IPS-NIHi7 (cell line): ENCODE measurements at regions not wholly inside any gene's neighbourhood (a gene's known extent, or its start where the extent isn't known, plus 50 kb on each side); places are given as distances from the start of the nearest gene placed in this dataset.

Source experiments
- DNase-seq: peaks from one replicate; pipeline ENCODE4 v3.0.0; 2012; ENCODE audit warnings: mixed read lengths; ENCODE audit errors: extremely low spot score

GRCh38 chr10:88023676-88024075 lies 160.3 kb downstream of the PTEN start:
- no peak for DNase-seq

DNA sequence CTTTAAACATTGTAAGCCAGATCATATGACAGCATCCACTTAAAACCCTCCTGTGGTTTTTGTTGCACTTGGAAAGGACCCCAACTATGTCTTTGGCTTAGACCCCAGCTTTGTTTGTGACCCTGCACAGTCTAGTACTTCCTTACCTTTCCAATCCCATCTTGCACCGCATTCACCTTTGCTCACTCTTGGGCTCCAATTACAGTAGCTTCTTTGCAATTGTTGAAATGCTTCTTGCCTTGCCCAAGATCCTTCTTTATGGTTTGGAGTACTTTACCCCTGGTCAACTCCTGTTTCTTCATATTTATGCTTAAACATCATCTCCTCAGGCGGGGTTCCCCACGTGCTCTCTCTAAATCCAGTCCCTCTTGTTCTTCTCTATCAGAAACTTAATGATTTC lies 162.6 kb downstream of the PTEN start:
- DNase-seq = no peak

DNA sequence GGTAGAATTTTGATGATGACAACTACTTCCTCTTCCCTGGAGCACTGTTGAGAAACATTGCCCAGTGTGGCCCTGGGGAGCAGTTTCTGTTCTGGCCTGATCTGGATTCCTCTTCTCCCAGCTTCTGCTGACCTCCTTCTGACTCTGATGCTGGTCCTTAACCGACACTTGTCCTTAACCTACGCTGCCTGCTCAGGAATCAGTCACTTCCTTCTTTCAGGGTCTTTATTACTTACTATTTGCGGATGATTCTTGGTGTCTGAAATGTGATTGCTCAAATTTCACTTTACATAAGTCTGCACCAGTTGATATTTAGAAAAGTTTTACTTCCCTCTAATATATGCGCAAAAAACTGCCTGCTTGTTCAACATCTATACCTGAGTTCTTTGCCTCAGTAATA lies 164.1 kb downstream of the PTEN start:
- DNase-seq = no peak

DNA sequence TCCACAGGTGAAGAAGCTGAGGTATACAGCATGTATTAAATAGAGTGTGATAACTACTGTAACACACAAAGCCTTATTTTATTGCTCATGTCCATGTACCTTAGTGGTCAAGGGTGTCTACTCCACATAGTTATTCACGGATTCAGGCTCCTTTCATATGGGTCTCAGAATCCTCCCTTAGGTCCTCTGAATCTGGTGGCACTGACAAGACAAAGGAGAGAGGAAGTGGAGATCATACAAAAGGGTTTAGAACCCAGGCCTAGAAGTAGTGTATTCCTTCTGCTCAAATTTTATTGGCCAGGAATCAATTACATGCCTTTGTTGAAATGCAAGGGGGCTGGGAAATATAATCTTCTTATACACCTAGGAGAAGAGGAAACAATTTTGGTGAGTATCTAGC lies 164.6 kb downstream of the PTEN start:
- no peak for DNase-seq

DNA sequence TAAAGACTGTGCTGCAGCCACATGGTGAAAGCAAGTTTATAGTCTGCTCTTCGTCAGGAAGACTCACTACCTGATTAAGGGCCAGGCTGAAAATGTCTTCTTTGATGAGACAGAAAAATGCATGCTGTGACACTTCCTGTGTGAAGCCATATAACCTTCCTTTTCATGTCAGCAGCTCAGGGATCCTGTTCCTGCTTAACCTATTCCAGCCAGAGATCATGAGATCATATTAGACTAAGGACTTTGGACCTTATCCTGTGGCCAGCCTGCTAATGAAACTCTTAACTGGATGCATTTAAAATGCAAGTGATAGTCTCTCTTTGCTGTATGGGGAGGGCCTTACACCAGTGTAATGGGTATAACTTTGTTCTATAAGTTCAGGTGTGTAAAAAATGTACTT lies 165.2 kb downstream of the PTEN start:
- no peak for DNase-seq

DNA sequence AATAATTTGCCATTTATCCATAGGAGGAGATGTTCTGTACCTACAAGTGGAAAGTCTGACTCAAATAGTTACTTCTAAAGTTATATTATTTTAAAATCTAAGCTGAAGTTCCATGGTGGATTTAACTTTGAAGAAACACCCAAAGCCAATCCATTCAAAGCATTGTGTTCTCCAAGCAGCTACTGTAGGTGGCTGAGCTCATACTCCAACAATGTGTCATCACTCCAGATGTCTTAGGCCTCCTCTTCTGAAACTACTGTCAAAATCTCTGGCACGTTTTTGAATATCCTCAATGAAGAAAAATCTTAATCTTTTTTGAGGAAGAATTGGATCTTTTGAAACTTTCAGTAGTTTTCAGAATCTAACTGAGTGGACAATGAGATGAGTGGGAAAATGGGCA lies 169.1 kb downstream of the PTEN start:
- DNase-seq = no peak

DNA sequence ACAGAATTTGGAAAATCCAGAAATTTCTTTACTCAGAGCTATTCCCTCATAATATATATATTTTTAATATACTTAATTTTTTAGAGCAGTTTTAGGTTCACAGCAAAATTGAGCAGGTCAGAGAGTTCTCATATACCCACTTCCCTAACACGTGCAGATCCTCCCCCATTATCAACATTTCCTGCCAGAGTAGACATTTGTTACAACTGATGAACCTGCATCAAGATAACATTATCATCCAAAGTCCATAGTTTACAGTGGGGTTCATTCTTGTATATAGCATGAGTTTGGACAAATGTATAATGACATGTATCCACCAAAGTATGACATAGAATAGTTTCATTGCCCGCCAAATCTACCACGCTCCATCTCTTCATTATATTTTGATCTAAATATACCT lies 170.0 kb downstream of the PTEN start:
- no peak for DNase-seq

- peak; percentile 44 for DNase-seq
Observed at GRCh38 chr10:88033793-88034192, 170.4 kb downstream of the PTEN start.

GRCh38 chr10:88036126-88036525 lies 172.7 kb downstream of the PTEN start:
- no peak for DNase-seq

DNA sequence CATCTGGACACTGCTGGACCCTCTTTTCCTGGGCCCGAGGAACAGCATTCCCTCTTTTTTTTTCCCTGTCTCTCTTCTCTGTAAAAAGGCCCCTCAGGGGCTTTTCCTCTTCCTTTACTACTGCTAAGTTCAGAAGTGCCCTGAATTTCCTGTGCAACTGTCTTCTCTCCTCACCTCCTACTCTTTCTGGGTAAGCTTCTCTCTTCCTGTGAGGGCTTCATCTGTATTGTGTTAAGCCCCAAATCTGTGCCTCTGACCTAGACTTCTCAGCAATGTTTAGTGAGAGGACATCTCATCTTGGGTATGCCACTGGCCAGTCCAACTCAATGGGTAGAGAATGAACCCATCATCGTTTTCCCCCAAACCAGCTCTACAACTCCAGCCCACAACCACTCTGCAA lies 174.2 kb downstream of the PTEN start:
- no peak for DNase-seq

- DNase-seq = no peak
Observed at GRCh38 chr10:88038268-88038667, 174.8 kb downstream of the PTEN start.

GRCh38 chr10:88039496-88040200 lies 176.2 kb downstream of the PTEN start:
- DNase-seq = no peak

DNA sequence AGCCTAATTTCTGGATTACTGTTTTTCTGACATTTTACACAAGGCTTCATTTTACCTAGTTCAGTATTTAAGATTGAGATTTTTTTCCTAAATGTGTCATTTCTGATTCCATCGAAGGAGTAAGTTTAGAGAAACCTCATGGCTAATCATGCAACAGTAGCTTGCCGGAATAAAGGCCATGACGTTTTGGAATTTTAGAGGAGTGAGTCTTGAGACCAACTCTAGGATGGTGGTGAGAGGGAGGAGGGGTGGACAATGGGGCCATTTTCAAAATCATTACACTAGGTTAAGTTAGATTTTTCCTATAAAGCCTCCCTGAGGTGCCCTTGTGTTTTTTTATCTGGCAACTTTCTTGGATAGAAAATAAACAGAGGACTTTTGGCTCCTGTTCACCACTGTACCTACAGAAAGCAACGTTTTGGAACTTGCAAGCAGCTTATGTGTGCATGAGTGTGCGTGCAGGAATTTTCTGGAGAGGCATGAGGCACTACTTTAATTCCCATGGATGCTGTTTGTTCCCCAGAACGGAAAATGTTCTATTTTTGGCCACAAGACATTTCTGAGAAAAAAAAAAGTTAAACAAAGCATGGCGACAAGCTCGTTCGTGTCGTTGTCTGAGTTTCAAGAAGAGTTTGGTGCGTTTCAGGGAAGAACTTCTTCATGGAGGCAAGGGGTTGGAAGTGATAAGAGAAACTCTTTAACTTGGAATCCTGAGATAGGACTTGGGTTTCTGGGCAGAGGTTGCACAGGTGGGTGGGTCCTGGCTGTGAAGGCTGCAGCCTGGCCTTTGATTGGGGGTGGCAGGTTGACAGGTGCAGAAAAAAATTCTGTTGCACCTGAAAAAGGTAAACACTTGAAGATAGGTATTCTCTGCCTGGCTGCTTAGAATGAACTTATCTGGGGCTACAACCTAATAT lies 178.1 kb downstream of the PTEN start:
- no peak for DNase-seq

- no peak for DNase-seq
Observed at GRCh38 chr10:88042160-88043100, 179.0 kb downstream of the PTEN start.

GRCh38 chr10:88045096-88045495 lies 181.7 kb downstream of the PTEN start:
- no peak for DNase-seq

- DNase-seq = no peak
Observed at GRCh38 chr10:88045656-88046415, 182.4 kb downstream of the PTEN start.

- DNase-seq = no peak
Observed at GRCh38 chr10:88047579-88047978, 184.2 kb downstream of the PTEN start.

- DNase-seq = no peak
Observed at GRCh38 chr10:88048312-88048711, 184.9 kb downstream of the PTEN start.

GRCh38 chr10:88049204-88049603 lies 185.8 kb downstream of the PTEN start:
- no peak for DNase-seq

GRCh38 chr10:88057720-88058119 lies 194.3 kb downstream of the PTEN start:
- DNase-seq = no peak

DNA sequence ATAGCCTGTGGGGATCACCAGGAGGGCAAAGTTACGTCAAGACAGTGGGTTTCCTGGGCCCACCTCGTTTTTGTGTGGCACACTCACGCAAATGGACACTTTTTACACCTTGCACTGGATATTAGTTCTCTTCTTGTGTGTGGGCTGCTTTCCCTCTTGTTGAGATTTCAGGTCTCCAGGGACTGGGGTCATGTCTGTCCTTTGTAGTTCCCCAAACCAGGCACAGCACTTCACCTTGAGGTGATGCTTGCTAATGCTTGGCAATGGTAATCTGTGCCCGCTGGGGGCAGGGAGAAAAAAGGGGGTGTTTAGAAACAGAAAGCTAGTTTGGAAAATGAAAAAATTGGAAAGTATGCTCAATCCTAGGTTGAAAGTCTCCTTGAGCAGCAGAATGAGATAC lies 195.3 kb downstream of the PTEN start:
- DNase-seq = no peak
